Loucy (cell line): ENCODE measurements at regions not wholly inside any gene's neighbourhood (a gene's known extent, or its start where the extent isn't known, plus 50 kb on each side); places are given as distances from the start of the nearest gene placed in this dataset.

Source experiments
- H2AFZ ChIP-seq: fragments of 200-600 bp; sonication (generic); 2 replicates; pipeline ENCODE4 v1.6.0; 2016; ENCODE audit warnings: antibody characterized with exemption, mild to moderate bottlenecking, low read length, moderate library complexity
- H3F3A ChIP-seq: fragments of 200-600 bp; 2 replicates; pipeline ENCODE4 v1.6.0; 2016; ENCODE audit warnings: antibody characterized with exemption, low read depth, mild to moderate bottlenecking
- H3K27me3 ChIP-seq: fragments of 200-600 bp; sonication (generic); 2 replicates; pipeline ENCODE4 v1.6.1; 2014; ENCODE audit warnings: low read length, mild to moderate bottlenecking; ENCODE audit not compliant: insufficient read depth, poor library complexity, severe bottlenecking
- H3K36me3 ChIP-seq: fragments of 200-600 bp; sonication (generic); 2 replicates; pipeline ENCODE4 v1.6.1; 2016; ENCODE audit warnings: low read length; ENCODE audit not compliant: insufficient read depth
- H3K4me1 ChIP-seq: fragments of 200-600 bp; sonication (generic); 2 replicates; pipeline ENCODE4 v1.5.1; 2014; ENCODE audit warnings: low read length, mild to moderate bottlenecking; ENCODE audit not compliant: insufficient read depth, poor library complexity, severe bottlenecking
- H3K4me2 ChIP-seq: fragments of 200-600 bp; sonication (generic); 2 replicates; pipeline ENCODE4 v1.6.0; 2014; ENCODE audit warnings: antibody characterized with exemption, low read length, low read depth, mild to moderate bottlenecking; ENCODE audit not compliant: poor library complexity, severe bottlenecking
- H3K4me3 ChIP-seq: fragments of 200-600 bp; sonication (generic); 2 replicates; pipeline ENCODE4 v1.5.1; 2014; ENCODE audit warnings: low read length, mild to moderate bottlenecking, mixed read lengths; ENCODE audit not compliant: poor library complexity, severe bottlenecking
- H3K79me2 ChIP-seq: fragments of 200-600 bp; sonication (generic); 2 replicates; pipeline ENCODE4 v1.6.1; 2014; ENCODE audit warnings: low read length; ENCODE audit not compliant: insufficient read depth
- H3K9ac ChIP-seq: fragments of 200-600 bp; sonication (generic); 2 replicates; pipeline ENCODE4 v1.6.0; 2014; ENCODE audit warnings: mild to moderate bottlenecking, low read depth, low read length, moderate library complexity; ENCODE audit not compliant: poor library complexity, severe bottlenecking
- H3K9me2 ChIP-seq: fragments of 200-600 bp; sonication (generic); replicated peaks from 2 replicates; pipeline ENCODE4 v1.6.1; 2016; ENCODE audit warnings: low read depth, low read length, mixed read lengths
- H3K9me3 ChIP-seq: fragments of 200-600 bp; sonication (generic); 2 replicates; pipeline ENCODE4 v1.6.1; 2014; ENCODE audit warnings: mild to moderate bottlenecking, antibody characterized with exemption, low read length, low read depth; ENCODE audit not compliant: insufficient read depth
- H4K20me1 ChIP-seq: fragments of 200-600 bp; sonication (generic); 2 replicates; pipeline ENCODE4 v1.6.0; 2014; ENCODE audit warnings: antibody characterized with exemption, low read length, mild to moderate bottlenecking; ENCODE audit not compliant: insufficient read depth, poor library complexity, severe bottlenecking
- EZH2phosphoT487 ChIP-seq: fragments of 200-600 bp; IDR thresholded peaks from 2 replicates; pipeline ENCODE4 v1.6.1; 2018; ENCODE audit warnings: antibody characterized with exemption, mild to moderate bottlenecking, moderate library complexity, borderline replicate concordance
- TF ChIP-seq, protein P1 (sequence below): fragments of 200-600 bp; sonication (generic); conservative IDR thresholded peaks from 2 replicates; pipeline ENCODE4 v1.5.1; 2014; ENCODE audit warnings: mild to moderate bottlenecking, antibody characterized with exemption, low read length

DNA sequence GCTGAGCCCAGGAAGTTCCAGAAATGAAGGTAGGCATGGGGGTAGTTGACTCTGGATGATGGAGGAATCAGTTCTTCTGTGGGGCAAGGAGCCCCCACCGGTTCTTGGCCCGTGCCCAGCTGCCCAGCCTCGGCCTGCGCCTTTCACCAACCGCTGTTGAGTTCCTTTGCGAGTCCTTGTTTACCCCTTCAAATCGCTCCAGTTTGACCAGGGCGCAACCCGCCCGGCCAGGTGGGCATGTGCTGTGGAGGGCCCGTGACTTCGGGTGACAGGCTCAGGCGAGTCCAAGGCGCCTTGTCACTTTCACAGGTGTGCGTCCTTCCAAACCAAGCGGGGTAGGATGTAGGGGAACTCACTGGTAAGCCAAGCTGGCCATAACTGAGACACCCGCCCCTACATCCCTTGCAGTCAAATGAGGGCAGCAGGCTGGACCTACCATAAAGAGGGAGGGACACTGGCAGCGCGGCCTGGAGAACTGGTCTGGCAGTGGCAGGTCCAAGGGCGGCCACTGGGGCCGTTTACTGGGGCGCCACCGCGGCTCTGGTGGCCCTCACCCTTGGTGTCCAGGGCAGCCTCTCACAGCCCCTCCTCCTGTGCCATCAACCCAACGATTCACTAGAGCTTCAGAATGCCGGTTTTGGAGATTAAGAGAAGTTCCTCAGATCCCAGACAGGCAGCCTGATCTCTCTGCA is 160.3 kb upstream of the ZIC3 start:
- Histone ChIP-seq H3K9me3 (no peaks in the 10 kb centered on the region), H3K36me3 (no peaks in the 10 kb centered on the region), H4K20me1 (no peaks in the 10 kb centered on the region), H3F3A (no peaks in the 10 kb centered on the region), H3K4me2 (no peak overlapping the region), H3K4me1 (no peaks in the 10 kb centered on the region), H3K79me2 (no peaks in the 10 kb centered on the region), H2AFZ (no peak overlapping the region), H3K27me3 (no peaks in the 10 kb centered on the region), H3K9ac (no peak overlapping the region), H3K9me2 (no peaks in the 10 kb centered on the region), H3K4me3 (no peak overlapping the region)
- TF ChIP-seq, protein P1, sequence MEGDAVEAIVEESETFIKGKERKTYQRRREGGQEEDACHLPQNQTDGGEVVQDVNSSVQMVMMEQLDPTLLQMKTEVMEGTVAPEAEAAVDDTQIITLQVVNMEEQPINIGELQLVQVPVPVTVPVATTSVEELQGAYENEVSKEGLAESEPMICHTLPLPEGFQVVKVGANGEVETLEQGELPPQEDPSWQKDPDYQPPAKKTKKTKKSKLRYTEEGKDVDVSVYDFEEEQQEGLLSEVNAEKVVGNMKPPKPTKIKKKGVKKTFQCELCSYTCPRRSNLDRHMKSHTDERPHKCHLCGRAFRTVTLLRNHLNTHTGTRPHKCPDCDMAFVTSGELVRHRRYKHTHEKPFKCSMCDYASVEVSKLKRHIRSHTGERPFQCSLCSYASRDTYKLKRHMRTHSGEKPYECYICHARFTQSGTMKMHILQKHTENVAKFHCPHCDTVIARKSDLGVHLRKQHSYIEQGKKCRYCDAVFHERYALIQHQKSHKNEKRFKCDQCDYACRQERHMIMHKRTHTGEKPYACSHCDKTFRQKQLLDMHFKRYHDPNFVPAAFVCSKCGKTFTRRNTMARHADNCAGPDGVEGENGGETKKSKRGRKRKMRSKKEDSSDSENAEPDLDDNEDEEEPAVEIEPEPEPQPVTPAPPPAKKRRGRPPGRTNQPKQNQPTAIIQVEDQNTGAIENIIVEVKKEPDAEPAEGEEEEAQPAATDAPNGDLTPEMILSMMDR, result no peak
- no peak for TF ChIP-seq EZH2phosphoT487

DNA sequence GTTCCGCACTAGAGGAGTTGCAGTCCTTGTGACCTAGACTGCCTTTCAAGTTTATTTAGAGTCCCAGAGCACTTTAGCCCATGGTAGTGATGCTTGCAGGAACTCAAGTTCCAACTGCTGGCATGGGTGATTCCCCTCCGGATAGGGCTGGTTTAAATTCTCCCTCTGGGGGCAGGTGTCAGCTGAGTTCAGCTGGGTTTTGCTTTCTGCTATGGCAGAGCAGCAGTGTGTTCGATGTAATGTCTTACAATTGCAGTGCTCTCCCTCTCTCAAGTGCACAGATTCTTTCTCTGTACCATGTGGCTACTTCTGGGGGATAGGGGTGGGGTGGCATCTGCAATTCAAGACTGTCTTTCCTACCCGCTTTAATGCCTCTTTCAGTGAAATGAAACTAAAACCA is 164.8 kb upstream of the ZIC3 start:
- Histone ChIP-seq H3F3A (no peaks in the 10 kb centered on the region), H4K20me1 (no peaks in the 10 kb centered on the region), H3K36me3 (no peaks in the 10 kb centered on the region), H3K9me2 (no peaks in the 10 kb centered on the region), H3K4me3 (no peak overlapping the region), H3K9ac (no peak overlapping the region), H3K79me2 (no peaks in the 10 kb centered on the region), H2AFZ (no peak overlapping the region), H3K4me1 (no peaks in the 10 kb centered on the region), H3K27me3 (no peaks in the 10 kb centered on the region), H3K9me3 (no peaks in the 10 kb centered on the region), H3K4me2 (no peak overlapping the region)
- TF ChIP-seq EZH2phosphoT487, result no peak
- TF ChIP-seq, protein P1, result no peak

DNA sequence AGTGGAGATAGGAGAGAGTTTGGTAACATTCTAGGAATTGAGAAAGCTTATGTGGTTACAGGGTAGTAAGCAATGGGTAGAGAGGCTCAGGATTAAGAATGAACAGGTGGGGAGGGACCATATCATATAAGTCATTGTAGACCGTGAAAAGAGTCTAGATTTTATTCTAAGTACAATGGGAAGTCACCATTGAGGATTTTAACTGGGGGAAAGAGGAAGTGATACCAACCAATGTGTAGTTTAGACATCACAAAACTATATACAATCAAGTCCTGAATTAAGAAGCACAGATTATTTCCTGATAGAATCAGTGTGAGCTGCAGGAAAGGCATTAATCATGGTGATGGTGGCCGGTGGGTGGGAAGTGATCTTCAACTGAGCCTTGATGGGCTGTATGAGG is 178.3 kb upstream of the ZIC3 start:
- no peaks in the 10 kb centered on the region for H3K9me2 ChIP-seq
- no peaks in the 10 kb centered on the region for H3K36me3 ChIP-seq
- H3F3A ChIP-seq, result no peaks in the 10 kb centered on the region
- no peak overlapping the region for H3K9ac ChIP-seq
- H4K20me1 ChIP-seq, result no peaks in the 10 kb centered on the region
- no peak overlapping the region for H3K4me3 ChIP-seq
- H3K4me2 ChIP-seq, result no peak overlapping the region
- H3K9me3 ChIP-seq, result no peaks in the 10 kb centered on the region
- no peaks in the 10 kb centered on the region for H3K27me3 ChIP-seq
- TF ChIP-seq, protein P1, result no peak
- TF ChIP-seq EZH2phosphoT487, result no peak
- no peak overlapping the region for H2AFZ ChIP-seq
- no peaks in the 10 kb centered on the region for H3K79me2 ChIP-seq
- H3K4me1 ChIP-seq, result no peaks in the 10 kb centered on the region
